HEK293 (cell line): ENCODE measurements at regions not wholly inside any gene's neighbourhood (a gene's known extent, or its start where the extent isn't known, plus 50 kb on each side); places are given as distances from the start of the nearest gene placed in this dataset.

ENCODE experiments used
- CTCF ChIA-PET: fragments of 350-600 bp; formaldehyde crosslinking; extraction: SDS; loops from one replicate; lab custom pipeline; 2021; ENCODE audit warnings: antibody characterized with exemption; lab: Yijun Ruan, JAX
- POLR2A ChIA-PET: fragments of 300-600 bp; formaldehyde crosslinking; extraction: SDS; loops from one replicate; lab custom pipeline; 2020; ENCODE audit warnings: antibody characterized with exemption, inconsistent platforms; lab: Yijun Ruan, JAX
- H3K27ac ChIP-seq: fragments of 200-500 bp; sonication (Bioruptor generic); 2 replicates; pipeline ENCODE4 v1.5.1; 2014; ENCODE audit warnings: low read depth, low read length, control low read depth, inconsistent platforms; ENCODE audit errors: extremely low read depth
- H3K36me3 ChIP-seq, 2 experiments: fragments of 200-500 bp in 1 of 2; sonication (Bioruptor generic) in 1 of 2; 1 replicate in 1 of 2; 2 replicates in 1 of 2; pipeline ENCODE4 v1.5.1; 2014 to 2017; ENCODE audit warnings: inconsistent platforms in 2 of 2, low read length in 2 of 2; ENCODE audit not compliant: control insufficient read depth in 2 of 2, insufficient read depth in 1 of 2
- H3K4me1 ChIP-seq: fragments of 200-500 bp; sonication (Bioruptor generic); 2 replicates; pipeline ENCODE4 v1.5.1; 2014; ENCODE audit warnings: mild to moderate bottlenecking, low read length, inconsistent platforms; ENCODE audit not compliant: control insufficient read depth, insufficient read depth
- H3K4me3 ChIP-seq: 2 replicates; pipeline ENCODE4 v1.5.1; 2011; ENCODE audit warnings: low read depth, mild to moderate bottlenecking, control low read depth, low read length, moderate library complexity
- H3K9me3 ChIP-seq: fragments of 200-500 bp; sonication (Bioruptor generic); 2 replicates; pipeline ENCODE4 v1.5.1; 2014; ENCODE audit warnings: low read depth, low read length, inconsistent platforms; ENCODE audit not compliant: control insufficient read depth, insufficient read depth
- KLF16 ChIP-seq: fragments of 450-650 bp; formaldehyde crosslinking; IDR thresholded peaks from 2 replicates; pipeline ENCODE4 v1.5.1; 2017; ENCODE audit warnings: missing biosample characterization, missing genetic modification characterization
- MYNN ChIP-seq: fragments of 450-650 bp; formaldehyde crosslinking; IDR thresholded peaks from 2 replicates; pipeline ENCODE4 v1.5.1; 2016; ENCODE audit warnings: missing biosample characterization, missing genetic modification characterization, borderline replicate concordance
- PRDM1 ChIP-seq: fragments of 450-650 bp; formaldehyde crosslinking; IDR thresholded peaks from 2 replicates; pipeline ENCODE4; 2016; ENCODE audit warnings: missing biosample characterization, missing genetic modification characterization
- ZNF140 ChIP-seq: fragments of 450-650 bp; formaldehyde crosslinking; IDR thresholded peaks from 2 replicates; pipeline ENCODE4 v1.5.1; 2016; ENCODE audit warnings: missing biosample characterization, missing genetic modification characterization
- ZNF146 ChIP-seq: fragments of 450-650 bp; formaldehyde crosslinking; IDR thresholded peaks from 2 replicates; pipeline ENCODE4 v1.5.1; 2016; ENCODE audit warnings: missing biosample characterization, missing genetic modification characterization
- ZNF274 ChIP-seq, 2 experiments: fragments of 200-500 bp in 1 of 2; fragments of 450-650 bp in 1 of 2; sonication (Bioruptor generic) in 1 of 2; formaldehyde crosslinking in 1 of 2; IDR thresholded peaks; 2 replicates each; pipeline versions ENCODE4 v1.5.1 to v1.6.1; 2014 to 2016; ENCODE audit warnings: borderline replicate concordance in 1 of 2, inconsistent platforms in 1 of 2, low read length in 1 of 2, missing biosample characterization in 1 of 2, missing genetic modification characterization in 1 of 2
- ZNF311 ChIP-seq: fragments of 450-650 bp; formaldehyde crosslinking; IDR thresholded peaks from 2 replicates; pipeline ENCODE4 v1.5.1; 2017; ENCODE audit warnings: missing biosample characterization, missing genetic modification characterization, borderline replicate concordance
- ZNF473 ChIP-seq: fragments of 450-650 bp; formaldehyde crosslinking; IDR thresholded peaks from 2 replicates; pipeline ENCODE4 v1.5.1; 2017; ENCODE audit warnings: missing biosample characterization, missing genetic modification characterization
- ZNF501 ChIP-seq: fragments of 450-650 bp; formaldehyde crosslinking; IDR thresholded peaks from 2 replicates; pipeline ENCODE4 v1.5.1; 2016; ENCODE audit warnings: missing biosample characterization, missing genetic modification characterization
- ZNF571 ChIP-seq: fragments of 450-650 bp; formaldehyde crosslinking; IDR thresholded peaks from 2 replicates; pipeline ENCODE4 v1.5.0; 2017; ENCODE audit warnings: missing biosample characterization, missing genetic modification characterization
- ZNF626 ChIP-seq: fragments of 450-650 bp; sonication (Bioruptor Pico); formaldehyde crosslinking; IDR thresholded peaks from 2 replicates; pipeline ENCODE4 v1.5.1; 2018; ENCODE audit warnings: missing biosample characterization, missing genetic modification characterization, inconsistent platforms
- ZNF629 ChIP-seq: fragments of 450-650 bp; formaldehyde crosslinking; IDR thresholded peaks from 2 replicates; pipeline ENCODE4 v1.5.1; 2017; ENCODE audit warnings: missing biosample characterization, missing genetic modification characterization
- ZNF654 ChIP-seq: fragments of 450-650 bp; formaldehyde crosslinking; IDR thresholded peaks from 2 replicates; pipeline ENCODE4 v1.5.1; 2016; ENCODE audit warnings: low read depth, missing biosample characterization, missing genetic modification characterization
- ZNF658 ChIP-seq: fragments of 450-650 bp; formaldehyde crosslinking; IDR thresholded peaks from 2 replicates; pipeline ENCODE4; 2016; ENCODE audit warnings: missing biosample characterization, missing genetic modification characterization
- ZNF792 ChIP-seq: fragments of 450-650 bp; formaldehyde crosslinking; IDR thresholded peaks from 2 replicates; pipeline ENCODE4 v1.5.1; 2016; ENCODE audit warnings: missing biosample characterization, missing genetic modification characterization
- ZNF837 ChIP-seq: fragments of 450-650 bp; formaldehyde crosslinking; IDR thresholded peaks from 2 replicates; pipeline ENCODE4 v1.5.1; 2016; ENCODE audit warnings: missing biosample characterization, missing genetic modification characterization
- TF ChIP-seq, protein P1 (sequence below): IDR thresholded peaks from 2 replicates; pipeline ENCODE4 v1.6.1; 2011; ENCODE audit warnings: mild to moderate bottlenecking, low read depth, low read length, borderline replicate concordance
- TF ChIP-seq, protein P2 (sequence below): fragments of 450-650 bp; formaldehyde crosslinking; IDR thresholded peaks from 2 replicates; pipeline ENCODE4 v1.5.1; 2016; ENCODE audit warnings: missing biosample characterization, missing genetic modification characterization
- TF ChIP-seq, protein P3 (sequence below): fragments of 450-650 bp; formaldehyde crosslinking; conservative IDR thresholded peaks from 2 replicates; pipeline ENCODE4 v1.5.1; 2016; ENCODE audit warnings: low read depth, missing biosample characterization, missing genetic modification characterization

DNA sequence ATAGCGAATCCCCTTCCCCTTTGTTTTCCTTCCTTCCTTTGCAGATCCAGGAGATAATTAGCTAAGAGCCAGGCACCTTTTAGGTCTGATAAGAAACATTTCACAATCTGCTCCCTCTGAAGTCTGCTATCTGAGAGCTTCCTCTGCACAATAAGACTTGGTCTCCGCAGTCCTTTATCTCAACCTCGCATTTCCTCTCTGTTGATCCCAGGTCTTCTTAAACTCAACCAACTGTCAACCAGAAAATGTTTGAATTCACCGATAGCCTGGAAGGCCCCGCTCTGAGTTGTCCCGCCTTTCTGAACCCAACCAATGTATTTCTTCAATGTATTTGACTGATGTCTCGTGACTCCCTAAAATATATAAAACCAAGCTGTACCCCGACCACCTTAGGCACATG, 78.4 kb upstream of the CTDP1 start:
- Histone ChIP-seq H3K9me3 (no peaks in the 10 kb centered on the region), H3K4me3 (no peak overlapping the region), H3K4me1 (no peaks in the 10 kb centered on the region), H3K27ac (no peak overlapping the region), H3K36me3 (no peaks in the 10 kb centered on the region)
- POLR2A ChIA-PET: interaction anchor here (0.7 kb wide), 2 partner anchors 12 to 220 kb away, joined by 3 read pairs; no protein-coding TSS in a partner anchor
- TF ChIP-seq ZNF473: no peak
- TF ChIP-seq, all 188 proteins: peak for 0
- CTCF ChIA-PET: no interaction called here

DNA sequence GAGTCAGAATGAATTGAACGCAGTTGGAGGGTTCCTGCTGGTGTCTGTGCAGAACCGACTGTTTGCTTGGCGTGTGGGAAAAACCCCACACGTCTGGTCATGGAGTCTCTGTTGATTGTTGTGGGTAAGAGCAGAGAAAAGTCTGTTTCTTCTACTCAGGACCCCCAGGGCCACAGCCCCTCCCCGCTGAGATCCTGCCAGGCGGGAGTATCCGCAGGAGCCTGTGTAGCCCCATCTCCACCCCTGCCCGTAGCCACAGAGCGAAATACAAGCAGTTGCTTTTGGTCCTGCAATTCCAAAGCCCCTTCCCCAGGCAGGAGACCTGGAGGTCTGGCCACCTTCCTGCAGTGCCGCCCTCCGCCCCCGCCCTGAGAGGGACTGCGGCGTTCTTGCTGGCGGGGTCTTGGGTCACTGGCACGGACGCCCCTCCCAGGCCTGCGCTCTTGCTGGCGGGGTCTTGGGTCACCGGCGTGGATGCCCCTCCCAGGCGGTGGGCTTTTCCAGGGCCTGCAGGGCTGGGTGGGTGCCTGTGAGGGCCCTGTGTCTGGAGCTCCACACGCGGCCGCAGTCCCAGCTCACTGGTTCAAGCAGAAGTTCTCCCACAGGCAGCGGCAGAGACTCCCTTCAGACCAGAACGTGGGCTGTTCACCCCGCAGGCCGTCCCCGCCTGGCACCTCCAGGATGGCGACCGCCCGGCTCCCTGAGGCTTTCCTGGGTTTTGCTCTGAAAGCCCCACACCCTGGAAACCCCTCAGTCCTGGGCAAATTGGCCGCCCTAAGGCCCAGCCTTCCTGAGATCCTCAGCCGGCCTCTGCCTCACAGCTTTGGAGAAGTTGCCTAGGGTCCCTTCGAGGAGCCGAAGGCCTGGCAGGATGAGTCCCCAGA, 76.0 kb upstream of the CTDP1 start:
- Histone ChIP-seq H3K4me1 (no peaks in the 10 kb centered on the region), H3K36me3 (no peaks in the 10 kb centered on the region), H3K4me3 (no peak overlapping the region), H3K27ac (no peak overlapping the region), H3K9me3 (no peaks in the 10 kb centered on the region)
- POLR2A ChIA-PET: no interaction called here
- CTCF ChIA-PET: no interaction called here
- TF ChIP-seq, protein P1, sequence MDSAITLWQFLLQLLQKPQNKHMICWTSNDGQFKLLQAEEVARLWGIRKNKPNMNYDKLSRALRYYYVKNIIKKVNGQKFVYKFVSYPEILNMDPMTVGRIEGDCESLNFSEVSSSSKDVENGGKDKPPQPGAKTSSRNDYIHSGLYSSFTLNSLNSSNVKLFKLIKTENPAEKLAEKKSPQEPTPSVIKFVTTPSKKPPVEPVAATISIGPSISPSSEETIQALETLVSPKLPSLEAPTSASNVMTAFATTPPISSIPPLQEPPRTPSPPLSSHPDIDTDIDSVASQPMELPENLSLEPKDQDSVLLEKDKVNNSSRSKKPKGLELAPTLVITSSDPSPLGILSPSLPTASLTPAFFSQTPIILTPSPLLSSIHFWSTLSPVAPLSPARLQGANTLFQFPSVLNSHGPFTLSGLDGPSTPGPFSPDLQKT: no peak
- no peak for TF ChIP-seq ZNF629 (tag by site-specific recombination)
- no peak for TF ChIP-seq KLF16 (tag by site-specific recombination)
- no peak for TF ChIP-seq ZNF274 (IDR thresholded peaks at IDR 0.05; ENCODE audit: low read length)
- no peak for TF ChIP-seq ZNF274 (tag by site-specific recombination; IDR thresholded peaks at IDR 0.05; ENCODE audit: borderline replicate concordance)
- no peak for TF ChIP-seq ZNF571 (tag by site-specific recombination)
- no peak for TF ChIP-seq ZNF140
- TF ChIP-seq ZNF837 (tag by site-specific recombination): no peak
- TF ChIP-seq PRDM1 (tag by site-specific recombination): no peak
- TF ChIP-seq ZNF626: no peak
- TF ChIP-seq ZNF311 (tag by site-specific recombination): no peak
- TF ChIP-seq ZNF501: no peak

DNA sequence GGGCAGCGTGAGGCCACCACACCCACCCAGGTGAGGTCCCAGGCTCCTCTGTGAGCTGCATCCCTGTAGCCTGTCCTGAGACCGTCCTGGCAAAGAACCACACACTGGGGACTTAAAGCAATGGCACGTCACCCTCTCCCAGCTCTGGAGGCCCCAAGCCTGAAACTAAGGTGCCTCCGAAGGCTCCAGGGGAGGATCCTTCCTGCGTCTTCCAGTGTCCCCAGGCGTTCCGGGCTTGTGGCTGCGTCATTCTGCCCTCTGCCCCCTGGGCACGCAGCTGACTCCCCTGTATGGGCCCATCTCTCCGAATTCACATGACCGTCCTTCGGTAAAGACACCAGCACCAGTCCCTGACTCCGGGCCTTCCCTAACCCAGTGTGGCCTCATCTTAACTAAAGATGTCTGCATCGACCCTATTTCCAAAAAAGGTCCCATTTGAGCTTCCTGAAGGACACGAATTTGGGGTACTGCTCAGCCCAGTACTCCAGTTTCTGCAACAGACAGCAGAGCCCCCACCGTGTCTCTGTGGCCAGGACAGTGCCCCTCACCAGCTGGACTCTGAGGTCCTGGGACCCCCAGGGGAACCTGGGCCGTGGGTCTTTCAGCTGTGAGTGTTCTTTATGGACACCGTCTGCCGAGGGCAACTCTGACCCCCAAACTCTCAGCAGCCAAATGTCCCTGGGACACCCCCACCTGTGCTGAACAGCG, 75.2 kb upstream of the CTDP1 start:
- Histone ChIP-seq H3K36me3 (no peaks in the 10 kb centered on the region), H3K27ac (no peak overlapping the region), H3K9me3 (no peaks in the 10 kb centered on the region), H3K4me3 (no peak overlapping the region), H3K4me1 (no peaks in the 10 kb centered on the region)
- CTCF ChIA-PET: no interaction called here
- POLR2A ChIA-PET: no interaction called here
- TF ChIP-seq ZNF654 (tag by site-specific recombination) (no peak), ZNF146 (tag by site-specific recombination) (no peak), MYNN (no peak), ZNF658 (tag by site-specific recombination) (no peak), ZNF792 (tag by site-specific recombination) (no peak)
- TF ChIP-seq, protein P2, sequence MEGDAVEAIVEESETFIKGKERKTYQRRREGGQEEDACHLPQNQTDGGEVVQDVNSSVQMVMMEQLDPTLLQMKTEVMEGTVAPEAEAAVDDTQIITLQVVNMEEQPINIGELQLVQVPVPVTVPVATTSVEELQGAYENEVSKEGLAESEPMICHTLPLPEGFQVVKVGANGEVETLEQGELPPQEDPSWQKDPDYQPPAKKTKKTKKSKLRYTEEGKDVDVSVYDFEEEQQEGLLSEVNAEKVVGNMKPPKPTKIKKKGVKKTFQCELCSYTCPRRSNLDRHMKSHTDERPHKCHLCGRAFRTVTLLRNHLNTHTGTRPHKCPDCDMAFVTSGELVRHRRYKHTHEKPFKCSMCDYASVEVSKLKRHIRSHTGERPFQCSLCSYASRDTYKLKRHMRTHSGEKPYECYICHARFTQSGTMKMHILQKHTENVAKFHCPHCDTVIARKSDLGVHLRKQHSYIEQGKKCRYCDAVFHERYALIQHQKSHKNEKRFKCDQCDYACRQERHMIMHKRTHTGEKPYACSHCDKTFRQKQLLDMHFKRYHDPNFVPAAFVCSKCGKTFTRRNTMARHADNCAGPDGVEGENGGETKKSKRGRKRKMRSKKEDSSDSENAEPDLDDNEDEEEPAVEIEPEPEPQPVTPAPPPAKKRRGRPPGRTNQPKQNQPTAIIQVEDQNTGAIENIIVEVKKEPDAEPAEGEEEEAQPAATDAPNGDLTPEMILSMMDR (tag by site-specific recombination): no peak
- TF ChIP-seq, protein P3, sequence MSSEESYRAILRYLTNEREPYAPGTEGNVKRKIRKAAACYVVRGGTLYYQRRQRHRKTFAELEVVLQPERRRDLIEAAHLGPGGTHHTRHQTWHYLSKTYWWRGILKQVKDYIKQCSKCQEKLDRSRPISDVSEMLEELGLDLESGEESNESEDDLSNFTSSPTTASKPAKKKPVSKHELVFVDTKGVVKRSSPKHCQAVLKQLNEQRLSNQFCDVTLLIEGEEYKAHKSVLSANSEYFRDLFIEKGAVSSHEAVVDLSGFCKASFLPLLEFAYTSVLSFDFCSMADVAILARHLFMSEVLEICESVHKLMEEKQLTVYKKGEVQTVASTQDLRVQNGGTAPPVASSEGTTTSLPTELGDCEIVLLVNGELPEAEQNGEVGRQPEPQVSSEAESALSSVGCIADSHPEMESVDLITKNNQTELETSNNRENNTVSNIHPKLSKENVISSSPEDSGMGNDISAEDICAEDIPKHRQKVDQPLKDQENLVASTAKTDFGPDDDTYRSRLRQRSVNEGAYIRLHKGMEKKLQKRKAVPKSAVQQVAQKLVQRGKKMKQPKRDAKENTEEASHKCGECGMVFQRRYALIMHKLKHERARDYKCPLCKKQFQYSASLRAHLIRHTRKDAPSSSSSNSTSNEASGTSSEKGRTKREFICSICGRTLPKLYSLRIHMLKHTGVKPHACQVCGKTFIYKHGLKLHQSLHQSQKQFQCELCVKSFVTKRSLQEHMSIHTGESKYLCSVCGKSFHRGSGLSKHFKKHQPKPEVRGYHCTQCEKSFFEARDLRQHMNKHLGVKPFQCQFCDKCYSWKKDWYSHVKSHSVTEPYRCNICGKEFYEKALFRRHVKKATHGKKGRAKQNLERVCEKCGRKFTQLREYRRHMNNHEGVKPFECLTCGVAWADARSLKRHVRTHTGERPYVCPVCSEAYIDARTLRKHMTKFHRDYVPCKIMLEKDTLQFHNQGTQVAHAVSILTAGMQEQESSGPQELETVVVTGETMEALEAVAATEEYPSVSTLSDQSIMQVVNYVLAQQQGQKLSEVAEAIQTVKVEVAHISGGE (tag by site-specific recombination): no peak
